ENCODE measurements at regions not wholly inside any gene's neighbourhood (a gene's known extent, or its start where the extent isn't known, plus 50 kb on each side); places are given as distances from the start of the nearest gene placed in this dataset.
"Not testable (repeated sequence)": the region's sequence is repeated elsewhere in the genome, so short reads cannot be mapped to it uniquely, and the experiment has no call there.

- H3K9me3 Mint-ChIP-seq: no peaks in the 10 kb centered on the region
- ATAC-seq: no peak
- ChIA-PET CTCF (no interaction called here), POLR2A (no interaction called here)
- H3K27ac Mint-ChIP-seq: no peak overlapping the region
- intact Hi-C loops (cut with micrococcal nuclease): no loop called here
- DNase-seq: no peak
- no peaks in the 10 kb centered on the region for H3K4me1 Mint-ChIP-seq (ENCODE audit: low read depth)
- no peaks in the 10 kb centered on the region for H3K27me3 Mint-ChIP-seq
- no peaks in the 10 kb centered on the region for H3K36me3 Mint-ChIP-seq (ENCODE audit: low read depth)
- no peak for TF ChIP-seq CTCF (IDR thresholded peaks at IDR 0.05)
- no peak overlapping the region for H3K4me3 Mint-ChIP-seq
Observed at GRCh38 chr3:161700998-161701397, 204.4 kb downstream of the OTOL1 start.

- DNase-seq; POLR2A ChIA-PET; ATAC-seq; H3K27ac Mint-ChIP-seq; H3K4me3 Mint-ChIP-seq; intact Hi-C loops (cut with micrococcal nuclease); H3K36me3 Mint-ChIP-seq (ENCODE audit: low read depth); CTCF ChIA-PET; H3K9me3 Mint-ChIP-seq; H3K4me1 Mint-ChIP-seq (ENCODE audit: low read depth); H3K27me3 Mint-ChIP-seq: not testable (repeated sequence)
Observed at GRCh38 chr3:161707253-161707652, 210.6 kb downstream of the OTOL1 start.

GRCh38 chr3:161713731-161714130 is 217.1 kb downstream of the OTOL1 start:
- ChIA-PET CTCF (no interaction called here), POLR2A (no interaction called here)
- Mint-ChIP-seq H3K27ac (no peak overlapping the region), H3K36me3 (ENCODE audit: low read depth) (no peaks in the 10 kb centered on the region), H3K27me3 (no peaks in the 10 kb centered on the region), H3K4me1 (ENCODE audit: low read depth) (no peaks in the 10 kb centered on the region), H3K9me3 (peaks cover 1% of the 10 kb centered on the region), H3K4me3 (no peak overlapping the region)
- ATAC-seq (no peak), DNase-seq (no peak)
- TF ChIP-seq CTCF (IDR thresholded peaks at IDR 0.05): no peak
- intact Hi-C loops (cut with micrococcal nuclease): no loop called here

- Mint-ChIP-seq H3K27me3 (no peaks in the 10 kb centered on the region), H3K36me3 (ENCODE audit: low read depth) (no peaks in the 10 kb centered on the region), H3K4me1 (ENCODE audit: low read depth) (no peaks in the 10 kb centered on the region), H3K9me3 (peaks cover 3% of the 10 kb centered on the region), H3K4me3 (no peak overlapping the region), H3K27ac (no peak overlapping the region)
- TF ChIP-seq CTCF (IDR thresholded peaks at IDR 0.05): no peak
- CTCF ChIA-PET: no interaction called here
- DNase-seq (no peak), ATAC-seq (no peak)
- POLR2A ChIA-PET: no interaction called here
- intact Hi-C loops (cut with micrococcal nuclease): no loop called here
Observed at GRCh38 chr3:161731968-161732367, 235.4 kb downstream of the OTOL1 start.

GRCh38 chr3:161737171-161737570 is 240.6 kb downstream of the OTOL1 start:
- H3K36me3 Mint-ChIP-seq (ENCODE audit: low read depth): no peaks in the 10 kb centered on the region
- POLR2A ChIA-PET: no interaction called here

More at GRCh38 chr3:161737171-161737570, 240.6 kb downstream of the OTOL1 start:
- CTCF ChIA-PET: no interaction called here
- no peak for DNase-seq
- intact Hi-C loops (cut with micrococcal nuclease): no loop called here
- no peaks in the 10 kb centered on the region for H3K27me3 Mint-ChIP-seq
- ATAC-seq: no peak
- no peak overlapping the region for H3K27ac Mint-ChIP-seq
- no peaks in the 10 kb centered on the region for H3K4me1 Mint-ChIP-seq (ENCODE audit: low read depth)
- H3K9me3 Mint-ChIP-seq: no peaks in the 10 kb centered on the region
- TF ChIP-seq CTCF (IDR thresholded peaks at IDR 0.05): no peak
- H3K4me3 Mint-ChIP-seq: no peak overlapping the region
